ENCODE measurements at regions not wholly inside any gene's neighbourhood (a gene's known extent, or its start where the extent isn't known, plus 50 kb on each side); places are given as distances from the start of the nearest gene placed in this dataset.

- no peak overlapping the region for H3K9ac ChIP-seq (ENCODE audit: extremely low read depth, insufficient read length, low read length)
- H3K4me1 ChIP-seq (ENCODE audit: insufficient read depth, low read length), result peaks cover 2% of the 10 kb centered on the region; the same call in 1 of the 2 replicates
- H3K14ac ChIP-seq (ENCODE audit: insufficient read depth, low read length), result no peak overlapping the region
- H3K27ac Mint-ChIP-seq, result no peak overlapping the region
- TF ChIP-seq CTCF (conservative IDR thresholded peaks at IDR 0.05), result no peak
- no peak overlapping the region for H2BK5ac ChIP-seq (ENCODE audit: insufficient read length, low read length)
- WGBS (ENCODE audit: extremely low coverage, insufficient read length, low lambda C conversion rate), result no CpG with 5 or more reads among the region's 1 CpG
- H3K4me1 Mint-ChIP-seq, result no peaks in the 10 kb centered on the region
- H2AK5ac ChIP-seq (ENCODE audit: insufficient read length, low read length), result no peak overlapping the region
- no peak overlapping the region for H4K91ac ChIP-seq (ENCODE audit: insufficient read length, low read depth, low read length)
- DNase-seq, result no peak
- no peak overlapping the region for H3K4ac ChIP-seq (ENCODE audit: low read depth, low read length)
- H2BK12ac ChIP-seq (ENCODE audit: insufficient read length, low read depth, low read length), result no peak overlapping the region
- no peaks in the 10 kb centered on the region for H3K36me3 Mint-ChIP-seq (ENCODE audit: insufficient read depth in 1 of 3, low read depth in 3 of 3)
- H3K4me2 ChIP-seq (ENCODE audit: insufficient read depth, insufficient read length, low read length), result no peak overlapping the region
- no peaks in the 10 kb centered on the region for H3K27me3 ChIP-seq (ENCODE audit: insufficient read depth, low read length)
- H3K4me3 Mint-ChIP-seq, result no peak overlapping the region
- H2AFZ ChIP-seq (ENCODE audit: low read length), result no peak overlapping the region
- H4K8ac ChIP-seq (replicated peaks; ENCODE audit: insufficient read length, low read depth, low read length), result no peak overlapping the region
- H3K79me1 ChIP-seq (ENCODE audit: insufficient read depth, low read depth, low read length, poor library complexity, severe bottlenecking), result no peaks in the 10 kb centered on the region
- H4K20me1 ChIP-seq (ENCODE audit: control insufficient read depth, insufficient read depth, insufficient read length), result no peaks in the 10 kb centered on the region
- no peak overlapping the region for H4K5ac ChIP-seq (ENCODE audit: insufficient read length, low read depth, low read length)
- H3K79me2 ChIP-seq (ENCODE audit: insufficient read depth, low read length), result no peaks in the 10 kb centered on the region
- no peak overlapping the region for H3K56ac ChIP-seq (ENCODE audit: insufficient read length, low read depth, low read length)
- H3K27ac ChIP-seq (ENCODE audit: insufficient read length, low read depth, low read length), result no peak overlapping the region
- H2BK120ac ChIP-seq (ENCODE audit: low read depth, low read length, poor library complexity, severe bottlenecking), result no peak overlapping the region
- H3K9me3 Mint-ChIP-seq, result no peaks in the 10 kb centered on the region
- no peak overlapping the region for H2BK20ac ChIP-seq (ENCODE audit: low read depth, low read length, poor library complexity, severe bottlenecking)
- H3K23me2 ChIP-seq (ENCODE audit: insufficient read length, low read depth, low read length, poor library complexity, severe bottlenecking), result no peaks in the 10 kb centered on the region
- no peak overlapping the region for H2BK15ac ChIP-seq (ENCODE audit: low read depth, low read length)
- H3T11ph ChIP-seq (ENCODE audit: low read length), result no peak overlapping the region
- H3K23ac ChIP-seq (ENCODE audit: insufficient read length, low read depth, low read length), result no peak overlapping the region
- no peaks in the 10 kb centered on the region for H3K9me3 ChIP-seq (ENCODE audit: control insufficient read depth, low read depth, low read length)
- no peaks in the 10 kb centered on the region for H3K27me3 Mint-ChIP-seq (ENCODE audit: low read depth)
- no peak overlapping the region for H3K18ac ChIP-seq (ENCODE audit: insufficient read length, low read depth, low read length)
Measured at GRCh38 chr5:115382989-115383388, 86.5 kb upstream of the CCDC112 start.
